OCI-LY1 (cell line): ENCODE measurements at regions not wholly inside any gene's neighbourhood (a gene's known extent, or its start where the extent isn't known, plus 50 kb on each side); places are given as distances from the start of the nearest gene placed in this dataset.

Experiments
- H2AFZ ChIP-seq: fragments of 200-600 bp; sonication (generic), shearing (Covaris generic); 2 replicates; pipeline ENCODE4 v1.6.0; 2014; ENCODE audit warnings: antibody characterized with exemption, mild to moderate bottlenecking, low read length
- H3F3A ChIP-seq: fragments of 200-600 bp; sonication (generic), shearing (Covaris generic); 2 replicates; pipeline ENCODE4 v1.6.0; 2014; ENCODE audit warnings: mild to moderate bottlenecking, antibody characterized with exemption, low read length, moderate library complexity; ENCODE audit not compliant: insufficient read depth
- H3K27ac ChIP-seq: fragments of 200-600 bp; sonication (generic); 2 replicates; pipeline ENCODE4 v1.5.1; 2014; ENCODE audit warnings: low read length, mixed run types, mild to moderate bottlenecking, low read depth; ENCODE audit not compliant: poor library complexity, severe bottlenecking
- H3K27me3 ChIP-seq: fragments of 200-600 bp; sonication (generic); 2 replicates; pipeline ENCODE4 v1.6.0; 2014; ENCODE audit warnings: antibody characterized with exemption, mild to moderate bottlenecking, low read length, moderate library complexity; ENCODE audit not compliant: insufficient read depth
- H3K36me3 ChIP-seq: fragments of 200-600 bp; sonication (generic); 2 replicates; pipeline ENCODE4 v1.6.1; 2014; ENCODE audit warnings: mild to moderate bottlenecking, antibody characterized with exemption, low read length, moderate library complexity, mixed read lengths; ENCODE audit not compliant: insufficient read depth
- H3K4me1 ChIP-seq: fragments of 200-600 bp; sonication (generic); 2 replicates; pipeline ENCODE4 v1.5.1; 2014; ENCODE audit warnings: mild to moderate bottlenecking, low read length, moderate library complexity; ENCODE audit not compliant: insufficient read depth, severe bottlenecking
- H3K4me2 ChIP-seq: fragments of 200-600 bp; sonication (generic), shearing (Covaris generic); 2 replicates; pipeline ENCODE4 v1.6.1; 2014; ENCODE audit warnings: low read length
- H3K4me3 ChIP-seq: fragments of 200-600 bp; sonication (generic); 2 replicates; pipeline ENCODE4 v1.5.1; 2014; ENCODE audit warnings: low read length, low read depth, mild to moderate bottlenecking, mixed read lengths; ENCODE audit not compliant: poor library complexity, severe bottlenecking
- H3K79me2 ChIP-seq: fragments of 200-600 bp; shearing (Covaris generic); 2 replicates; pipeline ENCODE4 v1.6.1; 2016; ENCODE audit warnings: mixed run types, low read length, mixed read lengths; ENCODE audit not compliant: insufficient read depth
- H3K9ac ChIP-seq: fragments of 200-600 bp; sonication (generic), shearing (Covaris generic); 2 replicates; pipeline ENCODE4 v1.6.1; 2014; ENCODE audit warnings: mild to moderate bottlenecking, low read length, mixed read lengths
- H3K9me2 ChIP-seq: fragments of 200-600 bp; sonication (generic), shearing (Covaris generic); 2 replicates; pipeline ENCODE4 v1.6.1; 2014; ENCODE audit warnings: low read depth, mild to moderate bottlenecking, low read length, mixed read lengths
- H3K9me3 ChIP-seq: fragments of 200-600 bp; shearing (Covaris generic); 2 replicates; pipeline ENCODE4 v1.6.1; 2014; ENCODE audit warnings: low read length, mixed read lengths
- H4K20me1 ChIP-seq: fragments of 200-600 bp; sonication (generic), shearing (Covaris generic); 2 replicates; pipeline ENCODE4 v1.6.0; 2016; ENCODE audit warnings: mild to moderate bottlenecking, low read length; ENCODE audit not compliant: insufficient read depth
- EZH2 ChIP-seq: fragments of 200-600 bp; sonication (generic), shearing (Covaris generic); IDR thresholded peaks from 2 replicates; pipeline ENCODE4 v1.8.0; 2017; ENCODE audit warnings: borderline replicate concordance, mixed run types, mild to moderate bottlenecking, antibody characterized with exemption, low read length, moderate library complexity, mixed read lengths
- TF ChIP-seq, protein P1 (sequence below): fragments of 200-600 bp; sonication (generic), shearing (Covaris generic); IDR thresholded peaks from 2 replicates; pipeline ENCODE4 v1.5.1; 2017; ENCODE audit warnings: mild to moderate bottlenecking, antibody characterized with exemption, low read length, moderate library complexity, mixed read lengths

DNA sequence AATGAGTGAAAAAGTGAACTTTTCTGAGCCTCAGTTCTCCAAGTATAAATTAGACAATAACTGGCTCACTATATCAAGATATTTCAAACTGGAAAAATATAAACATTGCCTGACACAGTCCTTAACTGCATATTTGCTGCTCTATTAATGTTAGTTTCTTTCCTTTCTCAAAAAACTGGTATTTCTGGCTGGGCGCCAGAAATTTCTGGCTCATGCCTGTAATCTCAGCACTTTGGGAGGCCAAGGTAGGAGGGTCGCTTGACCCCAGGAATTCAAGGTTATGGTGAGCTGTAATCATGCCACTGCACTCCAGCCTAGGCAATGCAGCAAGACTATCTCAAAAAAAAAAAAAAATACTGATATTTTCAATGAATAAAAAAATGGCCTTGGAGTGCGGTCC lies 227.0 kb downstream of the MAGEB17 start:
- H3K27me3 ChIP-seq: no peaks in the 10 kb centered on the region
- no peak overlapping the region for H3K4me3 ChIP-seq
- no peaks in the 10 kb centered on the region for H3K36me3 ChIP-seq
- TF ChIP-seq, protein P1, sequence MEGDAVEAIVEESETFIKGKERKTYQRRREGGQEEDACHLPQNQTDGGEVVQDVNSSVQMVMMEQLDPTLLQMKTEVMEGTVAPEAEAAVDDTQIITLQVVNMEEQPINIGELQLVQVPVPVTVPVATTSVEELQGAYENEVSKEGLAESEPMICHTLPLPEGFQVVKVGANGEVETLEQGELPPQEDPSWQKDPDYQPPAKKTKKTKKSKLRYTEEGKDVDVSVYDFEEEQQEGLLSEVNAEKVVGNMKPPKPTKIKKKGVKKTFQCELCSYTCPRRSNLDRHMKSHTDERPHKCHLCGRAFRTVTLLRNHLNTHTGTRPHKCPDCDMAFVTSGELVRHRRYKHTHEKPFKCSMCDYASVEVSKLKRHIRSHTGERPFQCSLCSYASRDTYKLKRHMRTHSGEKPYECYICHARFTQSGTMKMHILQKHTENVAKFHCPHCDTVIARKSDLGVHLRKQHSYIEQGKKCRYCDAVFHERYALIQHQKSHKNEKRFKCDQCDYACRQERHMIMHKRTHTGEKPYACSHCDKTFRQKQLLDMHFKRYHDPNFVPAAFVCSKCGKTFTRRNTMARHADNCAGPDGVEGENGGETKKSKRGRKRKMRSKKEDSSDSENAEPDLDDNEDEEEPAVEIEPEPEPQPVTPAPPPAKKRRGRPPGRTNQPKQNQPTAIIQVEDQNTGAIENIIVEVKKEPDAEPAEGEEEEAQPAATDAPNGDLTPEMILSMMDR: no peak
- TF ChIP-seq EZH2: no peak
- H3K9me3 ChIP-seq: no peaks in the 10 kb centered on the region
- H3K79me2 ChIP-seq: no peaks in the 10 kb centered on the region
- no peaks in the 10 kb centered on the region for H3K4me1 ChIP-seq
- no peaks in the 10 kb centered on the region for H4K20me1 ChIP-seq
- no peaks in the 10 kb centered on the region for H3K9me2 ChIP-seq
- no peaks in the 10 kb centered on the region for H3F3A ChIP-seq
- no peak overlapping the region for H3K4me2 ChIP-seq
- H3K27ac ChIP-seq: no peak overlapping the region
- H3K9ac ChIP-seq: no peak overlapping the region
- H2AFZ ChIP-seq: no peak overlapping the region

DNA sequence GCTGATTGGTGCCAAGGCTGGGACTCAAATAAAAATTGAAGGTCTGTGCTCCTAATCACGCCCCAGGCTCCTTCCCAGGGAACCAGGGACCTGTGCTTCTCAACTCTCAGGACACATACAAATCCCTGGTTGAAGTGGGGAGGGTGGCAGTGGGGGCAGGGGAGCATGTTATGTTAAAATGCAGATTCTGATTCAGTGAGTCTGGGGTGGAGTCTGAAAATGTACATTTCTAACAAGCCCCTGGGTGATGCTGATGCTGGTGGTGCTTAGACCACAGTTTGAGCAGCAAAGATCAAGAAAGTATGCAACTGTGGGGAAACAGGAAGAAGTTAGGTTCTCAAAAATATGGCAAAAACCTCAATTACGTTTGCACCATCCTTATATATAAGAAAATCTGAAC lies 236.5 kb downstream of the MAGEB17 start:
- H3K4me2 ChIP-seq: no peak overlapping the region
- no peak for TF ChIP-seq EZH2
- TF ChIP-seq, protein P1: no peak

DNA sequence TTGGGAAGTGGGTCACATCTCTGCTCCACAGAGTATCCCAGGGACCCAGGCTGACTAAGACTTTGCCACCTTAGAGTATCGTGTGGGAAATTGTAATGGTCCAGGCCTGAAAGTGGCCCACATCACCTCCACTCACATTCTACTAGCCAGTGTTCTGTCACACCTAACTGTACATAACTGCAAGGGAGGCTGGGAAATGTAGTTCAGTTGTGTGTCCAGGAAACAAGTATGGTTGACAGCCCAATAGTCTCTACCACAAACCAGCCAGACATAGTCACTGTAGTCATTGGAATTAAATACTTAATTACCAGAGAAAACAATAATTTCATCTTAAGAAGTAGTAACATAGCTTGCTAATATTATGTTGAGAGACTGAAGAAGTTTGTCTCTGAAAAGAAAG lies 233.4 kb upstream of the S100G start:
- no peak overlapping the region for H3K4me2 ChIP-seq
- no peaks in the 10 kb centered on the region for H3K79me2 ChIP-seq
- H3K4me1 ChIP-seq: no peaks in the 10 kb centered on the region
- H3K27ac ChIP-seq: no peak overlapping the region
- H4K20me1 ChIP-seq: no peaks in the 10 kb centered on the region
- no peaks in the 10 kb centered on the region for H3F3A ChIP-seq
- TF ChIP-seq EZH2: no peak
- TF ChIP-seq, protein P1: no peak
- H2AFZ ChIP-seq: no peak overlapping the region
- H3K27me3 ChIP-seq: no peaks in the 10 kb centered on the region
- H3K4me3 ChIP-seq: no peak overlapping the region
- no peak overlapping the region for H3K9ac ChIP-seq
- H3K9me2 ChIP-seq: no peaks in the 10 kb centered on the region
- H3K36me3 ChIP-seq: no peaks in the 10 kb centered on the region
- no peaks in the 10 kb centered on the region for H3K9me3 ChIP-seq

More for the DNA sequence above, 236.5 kb downstream of the MAGEB17 start:
- H3K4me3 ChIP-seq: no peak overlapping the region
- no peak overlapping the region for H3K27ac ChIP-seq
- no peaks in the 10 kb centered on the region for H3K4me1 ChIP-seq
- H3K79me2 ChIP-seq: no peaks in the 10 kb centered on the region
- H3K36me3 ChIP-seq: no peaks in the 10 kb centered on the region
- H2AFZ ChIP-seq: no peak overlapping the region
- no peaks in the 10 kb centered on the region for H3K27me3 ChIP-seq
- no peaks in the 10 kb centered on the region for H3K9me2 ChIP-seq
- no peaks in the 10 kb centered on the region for H3K9me3 ChIP-seq
- H3K9ac ChIP-seq: no peak overlapping the region
- no peaks in the 10 kb centered on the region for H4K20me1 ChIP-seq
- no peaks in the 10 kb centered on the region for H3F3A ChIP-seq
